ENCODE measurements at regions not wholly inside any gene's neighbourhood (a gene's known extent, or its start where the extent isn't known, plus 50 kb on each side); places are given as distances from the start of the nearest gene placed in this dataset.

GRCh38 chr10:55782181-55782580 is 578.9 kb downstream of the ZWINT start:
- TF ChIP-seq CTCF (IDR thresholded peaks at IDR 0.05), result no peak
- no peak for TF ChIP-seq JUN (CRISPR knock-in tag; IDR thresholded peaks at IDR 0.05)
- TF ChIP-seq ZNF263 (CRISPR knock-in tag; IDR thresholded peaks at IDR 0.05; ENCODE audit: low read depth), result no peak
- TF ChIP-seq GRHL2 (CRISPR knock-in tag; IDR thresholded peaks at IDR 0.05; ENCODE audit: insufficient replicate concordance, severe bottlenecking), result no peak
- TF ChIP-seq TEAD4 (CRISPR knock-in tag; IDR thresholded peaks at IDR 0.05), result no peak
- no peak for TF ChIP-seq ZSCAN18 (CRISPR knock-in tag; IDR thresholded peaks at IDR 0.05)
- TF ChIP-seq ZNF423 (CRISPR knock-in tag; IDR thresholded peaks at IDR 0.05), result no peak
- TF ChIP-seq SP1 (CRISPR knock-in tag; conservative IDR thresholded peaks at IDR 0.05), result no peak
- no peak for TF ChIP-seq NR2C2 (CRISPR knock-in tag; IDR thresholded peaks at IDR 0.05)
- TF ChIP-seq, protein P1, sequence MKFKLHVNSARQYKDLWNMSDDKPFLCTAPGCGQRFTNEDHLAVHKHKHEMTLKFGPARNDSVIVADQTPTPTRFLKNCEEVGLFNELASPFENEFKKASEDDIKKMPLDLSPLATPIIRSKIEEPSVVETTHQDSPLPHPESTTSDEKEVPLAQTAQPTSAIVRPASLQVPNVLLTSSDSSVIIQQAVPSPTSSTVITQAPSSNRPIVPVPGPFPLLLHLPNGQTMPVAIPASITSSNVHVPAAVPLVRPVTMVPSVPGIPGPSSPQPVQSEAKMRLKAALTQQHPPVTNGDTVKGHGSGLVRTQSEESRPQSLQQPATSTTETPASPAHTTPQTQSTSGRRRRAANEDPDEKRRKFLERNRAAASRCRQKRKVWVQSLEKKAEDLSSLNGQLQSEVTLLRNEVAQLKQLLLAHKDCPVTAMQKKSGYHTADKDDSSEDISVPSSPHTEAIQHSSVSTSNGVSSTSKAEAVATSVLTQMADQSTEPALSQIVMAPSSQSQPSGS (CRISPR knock-in tag; IDR thresholded peaks at IDR 0.05; ENCODE audit: borderline replicate concordance, low read depth), result no peak
- TF ChIP-seq, protein P2, sequence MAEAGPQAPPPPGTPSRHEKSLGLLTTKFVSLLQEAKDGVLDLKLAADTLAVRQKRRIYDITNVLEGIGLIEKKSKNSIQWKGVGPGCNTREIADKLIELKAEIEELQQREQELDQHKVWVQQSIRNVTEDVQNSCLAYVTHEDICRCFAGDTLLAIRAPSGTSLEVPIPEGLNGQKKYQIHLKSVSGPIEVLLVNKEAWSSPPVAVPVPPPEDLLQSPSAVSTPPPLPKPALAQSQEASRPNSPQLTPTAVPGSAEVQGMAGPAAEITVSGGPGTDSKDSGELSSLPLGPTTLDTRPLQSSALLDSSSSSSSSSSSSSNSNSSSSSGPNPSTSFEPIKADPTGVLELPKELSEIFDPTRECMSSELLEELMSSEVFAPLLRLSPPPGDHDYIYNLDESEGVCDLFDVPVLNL (CRISPR knock-in tag; IDR thresholded peaks at IDR 0.05; ENCODE audit: borderline replicate concordance, low read depth), result no peak
- no peak for TF ChIP-seq CREB1 (CRISPR knock-in tag; IDR thresholded peaks at IDR 0.05)
- TF ChIP-seq MAX (CRISPR knock-in tag; IDR thresholded peaks at IDR 0.05), result no peak
- no peak for TF ChIP-seq FOXJ3 (CRISPR knock-in tag; IDR thresholded peaks at IDR 0.05; ENCODE audit: borderline replicate concordance)

Measured in WTC11 (cell line).